Stimulated activated CD8-positive, alpha-beta memory T cell treated with anti-CD3 and anti-CD28 coated beads, Interleukin-15, amount 100 ng/mL, for 24 hours (primary cell): ENCODE measurements at regions not wholly inside any gene's neighbourhood (a gene's known extent, or its start where the extent isn't known, plus 50 kb on each side); places are given as distances from the start of the nearest gene placed in this dataset.

Source experiments
- DNase-seq: peaks from one replicate; pipeline ENCODE4 v3.0.0-alpha.2; 2020; ENCODE audit warnings: low read depth

DNA sequence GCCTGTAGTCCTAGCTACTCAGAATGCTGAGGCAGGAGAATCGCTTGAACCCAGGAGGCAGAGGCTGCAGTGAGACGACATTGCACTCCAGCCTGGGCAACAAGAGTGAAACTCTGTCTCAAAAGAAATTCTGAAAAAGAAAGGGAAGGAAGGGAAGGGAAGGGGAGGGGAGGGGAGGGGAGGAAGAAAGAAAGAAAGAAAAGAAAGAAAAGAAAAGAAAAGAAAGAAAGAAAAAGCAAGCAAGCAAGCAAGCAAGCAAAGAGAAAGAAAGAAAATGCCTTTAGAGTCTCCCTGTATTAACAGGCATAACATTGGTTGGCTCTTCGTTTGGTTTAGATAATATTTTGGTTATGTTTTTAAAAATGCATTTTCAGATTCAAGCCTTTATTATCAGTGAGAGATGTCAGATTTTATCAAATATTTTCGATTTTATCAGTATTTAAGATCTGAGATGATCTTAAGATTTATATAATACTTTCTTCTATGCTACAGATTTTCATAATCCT is 281.1 kb downstream of the NPIPA8 start:
- no peak for DNase-seq

DNA sequence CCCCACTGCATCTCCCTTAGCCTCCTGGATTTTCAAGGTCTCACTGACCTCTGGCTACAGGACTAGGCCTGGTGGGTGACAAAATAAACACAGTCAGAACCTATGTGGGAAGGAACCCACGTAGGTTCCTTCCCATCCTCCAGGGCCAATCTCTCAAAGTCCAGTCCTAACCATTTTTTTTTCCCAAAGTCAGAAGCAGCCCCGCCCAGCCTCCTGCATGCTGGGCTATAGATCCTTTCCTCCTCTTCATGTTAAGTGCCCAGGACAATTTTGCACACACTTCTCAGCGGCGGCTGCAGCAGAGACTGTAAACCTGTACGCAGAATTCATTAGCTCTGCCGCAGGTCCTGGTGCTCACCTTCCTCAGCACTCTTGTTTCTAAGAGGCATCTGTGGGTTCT is 285.8 kb downstream of the NPIPA8 start:
- DNase-seq: no peak

GRCh38 chr16:18050234-18050633 is 286.3 kb downstream of the NPIPA8 start:
- DNase-seq: no peak

DNA sequence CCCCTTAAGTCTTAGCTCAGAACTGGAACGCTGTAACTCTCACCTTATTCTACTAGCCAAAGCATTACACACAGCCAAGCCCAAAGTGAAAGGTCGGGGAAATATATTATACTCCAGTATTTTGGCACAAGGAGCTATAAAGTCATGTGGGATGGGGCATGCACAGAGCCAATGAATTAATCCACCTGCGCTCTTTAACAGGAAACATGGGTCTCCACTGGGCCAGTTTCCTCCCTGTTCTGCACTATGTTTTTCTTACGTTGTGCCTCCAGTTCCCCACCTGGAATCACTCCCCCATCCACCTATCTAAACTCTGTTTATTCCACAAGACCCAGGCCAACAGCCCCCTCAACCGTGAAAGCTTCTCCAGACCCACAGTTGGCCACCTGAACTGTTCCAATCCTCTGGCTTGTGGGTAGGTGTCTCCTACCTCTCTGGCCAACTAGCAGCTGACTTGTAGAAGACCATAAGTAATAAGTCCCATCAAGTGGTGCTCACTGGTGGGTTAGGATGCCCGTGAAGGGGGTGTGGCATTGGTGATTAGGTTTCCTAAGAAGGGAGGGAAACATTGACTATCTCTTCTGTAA is 286.9 kb downstream of the NPIPA8 start:
- no peak for DNase-seq

DNA sequence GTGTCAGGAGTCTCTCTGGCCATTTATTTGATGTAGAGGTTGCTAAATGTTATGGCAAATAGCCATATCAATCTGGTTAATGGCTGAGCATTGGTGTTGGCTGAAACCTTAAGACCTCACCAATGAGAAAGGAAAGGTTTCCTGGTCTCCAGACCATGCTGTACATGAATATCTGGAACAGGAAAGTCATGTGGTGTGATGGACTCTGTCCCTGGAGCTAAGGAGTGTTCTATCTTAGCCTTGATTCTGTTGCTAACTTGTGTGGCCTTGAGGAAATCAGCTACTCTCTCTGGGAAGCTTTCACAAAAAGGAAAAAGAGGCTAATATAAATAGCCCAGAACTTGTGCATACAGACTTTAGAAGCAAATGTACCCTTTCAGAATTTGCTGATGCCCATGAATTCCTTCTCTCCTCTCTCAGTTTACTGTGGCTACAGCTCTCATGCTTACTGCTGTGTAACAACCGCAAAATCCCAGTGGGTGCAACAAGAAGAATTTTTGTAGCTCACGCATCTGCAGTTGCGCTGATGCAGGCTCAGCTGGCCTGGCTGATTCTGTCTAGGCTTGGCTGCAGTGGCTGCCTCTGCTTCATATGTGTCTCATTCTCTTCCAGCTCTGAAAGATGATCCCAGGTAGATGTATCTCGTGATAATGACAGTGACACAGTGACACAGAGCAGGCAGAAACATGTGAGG is 287.5 kb downstream of the NPIPA8 start:
- DNase-seq: no peak

- DNase-seq: no peak
Observed at GRCh38 chr16:18047761-18048160, 288.8 kb downstream of the NPIPA8 start.

DNA sequence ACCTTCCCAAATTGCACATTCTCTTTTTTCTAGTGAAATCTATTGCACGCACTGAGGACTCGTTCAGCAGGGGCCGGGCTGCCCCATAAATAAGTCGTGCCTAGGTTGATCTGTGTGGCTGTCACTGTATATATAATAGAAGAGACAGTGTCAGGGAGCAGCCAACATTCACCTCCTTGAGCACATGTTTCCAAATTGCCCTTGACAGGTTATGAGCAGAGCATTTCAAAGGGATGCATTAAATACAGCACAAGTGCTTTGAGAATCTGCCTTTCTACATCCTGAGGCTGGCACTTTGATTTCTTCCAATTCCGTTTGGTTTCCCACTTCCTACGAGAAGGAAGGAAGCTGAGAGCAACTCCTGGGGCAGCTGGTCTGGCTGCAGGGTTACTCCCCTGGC is 291.2 kb downstream of the NPIPA8 start:
- DNase-seq: no peak

DNA sequence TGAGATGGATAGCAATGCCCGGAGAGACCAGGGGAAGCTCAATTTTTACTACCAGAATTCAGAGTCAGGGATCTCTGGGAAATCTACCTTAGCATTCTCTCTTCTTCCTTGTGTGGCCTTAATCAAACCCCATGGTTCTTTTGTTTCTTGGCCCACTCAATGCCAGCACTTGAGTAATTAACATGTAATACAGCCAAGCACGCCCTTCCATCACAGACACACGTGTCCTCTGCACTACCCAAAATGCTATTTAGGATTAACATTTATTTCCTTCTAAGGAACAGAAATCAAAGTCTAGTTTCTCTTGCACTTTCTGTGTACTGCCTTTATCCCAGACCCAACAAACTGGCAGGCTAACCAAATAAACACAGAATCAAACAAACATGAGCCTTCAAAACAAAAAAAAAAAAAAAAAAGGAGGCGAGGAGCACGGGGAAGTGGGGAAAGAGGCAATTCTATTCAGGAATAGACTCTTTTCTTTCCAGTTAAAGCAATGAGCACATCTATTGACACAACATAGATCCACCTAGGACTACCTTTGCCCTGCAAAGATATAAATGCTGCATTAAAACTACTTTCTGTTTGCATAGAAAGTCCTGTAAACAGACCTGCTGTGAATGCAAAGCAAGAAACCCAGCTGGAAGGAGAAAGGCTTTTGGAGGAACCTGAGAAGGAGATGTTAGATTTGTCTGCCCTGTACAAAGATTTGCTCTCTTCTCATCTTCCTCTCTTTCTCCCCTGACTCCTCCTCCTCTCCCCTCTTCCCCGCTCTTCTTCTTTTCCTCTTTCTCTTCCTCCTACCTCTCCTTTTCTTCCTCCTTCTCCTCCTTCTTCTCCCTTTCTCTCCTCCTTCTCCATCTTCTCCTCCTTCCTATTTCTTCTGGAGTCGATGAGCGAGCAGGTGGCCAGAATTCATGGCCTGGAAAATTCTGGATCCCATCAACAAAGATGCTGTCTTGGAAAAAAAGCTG is 294.4 kb downstream of the NPIPA8 start:
- DNase-seq: no peak

DNA sequence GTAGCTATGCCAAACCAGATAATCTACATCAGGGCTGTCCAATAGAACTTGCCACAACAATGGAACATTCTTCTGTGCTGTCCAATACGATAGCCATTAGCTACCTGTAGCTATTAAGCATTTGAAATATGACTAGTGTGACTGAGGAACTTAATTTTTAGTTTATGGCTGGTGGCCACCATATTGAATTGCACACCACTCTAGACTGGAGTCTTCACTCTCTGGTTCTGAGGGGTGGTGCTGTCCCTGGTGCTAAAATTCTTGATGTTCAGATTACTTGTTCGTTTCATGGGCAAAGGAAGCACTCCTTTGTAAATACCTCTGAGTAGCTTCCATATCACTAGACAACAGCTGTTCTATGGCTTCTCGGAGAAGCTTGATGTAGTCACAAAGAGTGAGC is 296.6 kb downstream of the NPIPA8 start:
- DNase-seq: no peak

- DNase-seq: no peak
Observed at GRCh38 chr16:18037051-18037450, 299.5 kb downstream of the NPIPA8 start.

DNA sequence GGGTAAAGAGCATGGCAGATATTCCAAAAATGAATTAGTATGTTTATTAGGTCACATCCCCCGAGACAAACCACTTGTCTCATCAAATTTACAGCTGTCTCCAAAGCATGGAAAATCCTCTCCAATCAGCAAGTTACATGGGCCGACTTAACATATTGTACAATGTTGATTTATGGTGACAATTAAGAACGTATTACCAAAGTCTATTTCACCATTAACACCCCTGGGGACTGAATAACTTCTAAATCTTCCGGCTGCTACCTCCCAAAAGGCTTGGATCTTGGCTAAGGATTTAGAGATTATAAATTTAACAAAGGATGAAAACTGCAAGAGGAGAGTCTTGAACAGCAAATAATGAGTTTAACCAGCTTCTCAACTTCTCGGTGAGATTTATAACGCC is 311.9 kb downstream of the NPIPA8 start:
- no peak for DNase-seq

DNA sequence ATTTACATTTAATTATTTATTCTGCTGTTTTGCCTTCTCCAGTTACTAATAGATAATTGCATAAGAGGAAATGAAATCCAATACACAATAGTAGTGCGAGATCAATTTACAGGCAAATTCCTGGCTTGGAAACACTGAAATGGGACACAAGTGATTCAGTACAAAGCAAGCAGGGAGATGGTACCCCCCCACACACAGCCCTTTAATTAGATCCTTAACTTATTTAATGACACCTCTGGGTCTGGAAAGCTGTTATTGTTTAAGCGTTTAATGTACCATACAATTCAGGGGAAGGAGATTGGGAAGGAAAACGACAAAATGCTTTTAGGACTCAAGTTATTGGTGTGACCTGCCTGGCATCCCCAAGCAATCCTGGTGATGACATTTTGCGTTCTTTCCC is 318.2 kb downstream of the NPIPA8 start:
- no peak for DNase-seq

DNA sequence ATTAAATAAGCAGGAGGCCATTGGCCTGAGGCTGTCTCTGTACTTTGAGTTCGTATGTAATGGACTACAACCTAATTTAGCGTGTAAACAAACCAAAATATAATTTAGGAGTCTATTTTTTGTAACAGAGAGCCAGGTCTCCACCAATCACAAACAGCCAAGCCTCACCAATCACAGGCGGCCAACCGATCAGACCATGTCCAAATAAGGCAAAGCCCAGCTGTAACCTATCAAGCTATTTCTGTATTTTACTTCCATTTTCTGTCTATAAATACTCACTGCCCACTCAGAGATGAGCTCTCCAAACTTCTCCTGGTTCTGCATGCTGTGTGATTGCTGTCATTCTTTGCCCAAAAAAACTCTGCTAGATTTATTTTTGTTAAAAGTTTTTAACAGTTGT is 322.7 kb downstream of the NPIPA8 start:
- DNase-seq: no peak

GRCh38 chr16:18008356-18008755 is 328.2 kb downstream of the NPIPA8 start:
- no peak for DNase-seq

DNA sequence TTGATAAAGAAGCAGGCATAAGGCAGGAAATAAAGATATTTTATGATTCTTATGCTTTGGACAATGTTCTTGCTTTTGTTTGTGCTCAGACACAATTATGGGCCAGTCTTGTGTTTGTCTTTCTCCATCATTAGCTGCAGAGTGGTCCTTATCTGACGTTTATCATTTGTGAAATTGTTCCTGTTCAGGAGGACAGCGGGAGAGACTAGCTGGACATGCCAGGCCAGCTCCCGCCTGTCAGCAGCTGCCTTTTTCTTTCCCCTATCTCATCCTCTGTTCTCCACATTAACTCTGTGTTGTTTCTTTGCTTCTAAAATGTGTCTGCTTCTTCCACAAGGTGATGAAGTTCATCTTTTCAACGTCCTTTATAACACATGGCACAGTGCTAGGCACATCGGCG is 333.5 kb downstream of the NPIPA8 start:
- no peak for DNase-seq

DNA sequence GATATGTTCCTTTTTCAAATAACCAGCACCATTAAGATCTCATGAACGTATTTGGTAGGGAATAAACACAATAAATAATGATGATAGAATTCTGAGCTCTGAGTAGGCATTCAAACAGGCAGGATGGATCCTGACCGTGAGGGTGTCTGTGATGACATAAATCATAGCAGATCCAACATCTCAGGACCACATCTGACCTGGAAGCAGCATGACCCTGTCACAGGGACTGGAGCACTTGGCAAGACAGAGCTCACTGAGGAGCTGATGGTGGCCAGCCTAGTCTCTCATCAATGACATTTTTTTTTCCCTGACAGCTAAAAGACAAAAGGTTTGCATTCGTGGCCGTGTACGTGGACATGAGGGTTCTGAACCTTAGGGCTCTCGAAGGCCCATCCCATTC is 337.5 kb downstream of the NPIPA8 start:
- no peak for DNase-seq

GRCh38 chr16:17998550-17998949 is 338.0 kb downstream of the NPIPA8 start:
- no peak for DNase-seq

GRCh38 chr16:17994027-17994426 is 342.5 kb downstream of the NPIPA8 start:
- no peak for DNase-seq

DNA sequence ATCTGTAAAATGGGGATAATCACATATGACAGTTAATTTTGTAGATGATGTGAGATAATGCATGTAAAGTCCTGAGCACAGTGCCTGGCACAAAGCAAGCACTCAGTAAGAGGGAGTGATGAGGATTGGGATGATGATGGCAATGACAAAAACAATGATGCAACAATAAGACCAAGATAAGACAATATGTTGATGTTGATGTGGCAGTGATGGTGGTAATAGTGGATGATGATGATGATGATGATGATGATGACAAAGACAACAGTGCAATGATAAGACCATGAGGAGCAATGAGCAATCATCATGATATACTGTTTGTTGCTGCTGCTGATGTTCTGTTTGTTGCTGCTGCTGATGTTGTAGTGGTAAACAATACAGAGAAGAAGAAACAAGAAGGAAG is 344.1 kb downstream of the NPIPA8 start:
- DNase-seq: no peak

- DNase-seq: no peak
Observed at GRCh38 chr16:17989255-17989654, 347.3 kb downstream of the NPIPA8 start.

DNA sequence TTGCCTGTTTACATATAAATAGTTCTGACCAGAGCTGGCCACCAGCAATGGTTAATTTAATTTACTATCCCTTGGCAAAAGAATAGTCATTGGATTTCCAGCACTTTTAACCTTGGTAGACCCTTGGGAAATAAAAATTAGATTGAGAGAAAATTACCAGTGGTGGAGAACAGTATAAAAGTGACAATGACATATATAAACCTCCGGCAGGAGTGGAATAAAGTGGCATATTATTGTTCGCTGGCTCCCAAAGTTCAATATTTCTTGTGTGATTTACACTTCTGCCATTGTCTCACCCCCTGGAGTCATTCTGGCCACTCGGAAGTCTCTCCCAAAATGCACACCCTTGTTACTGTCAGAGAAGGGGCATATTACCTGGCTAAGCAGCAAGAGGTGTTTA is 347.7 kb downstream of the NPIPA8 start:
- no peak for DNase-seq

GRCh38 chr16:17986991-17987390 is 349.5 kb downstream of the NPIPA8 start:
- no peak for DNase-seq

DNA sequence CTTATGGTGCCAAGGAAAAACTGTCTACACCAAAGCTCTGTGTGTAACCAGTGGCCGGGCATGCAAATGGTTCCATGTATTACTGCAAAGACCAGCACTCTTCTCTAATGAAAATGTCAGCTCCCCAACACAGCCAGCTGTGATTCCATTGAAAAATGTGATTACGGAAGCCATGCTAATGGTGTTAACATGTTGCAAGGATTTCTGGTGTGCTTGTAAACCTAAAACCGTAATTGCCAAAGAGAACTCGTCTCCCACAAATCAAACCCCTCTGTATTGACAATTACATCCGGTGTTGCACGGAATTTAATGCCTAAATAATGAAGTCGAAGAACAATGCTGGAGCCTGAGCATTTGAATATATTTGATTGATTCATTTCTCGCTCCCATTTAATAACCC is 351.7 kb downstream of the NPIPA8 start:
- no peak for DNase-seq
